K562 (cell line): ENCODE measurements at regions not wholly inside any gene's neighbourhood (a gene's known extent, or its start where the extent isn't known, plus 50 kb on each side); places are given as distances from the start of the nearest gene placed in this dataset.

Experiments used
- CTCFL ChIP-seq: IDR thresholded peaks from 2 replicates; pipeline ENCODE4 v1.6.1; 2011; ENCODE audit warnings: borderline replicate concordance, low read depth, mild to moderate bottlenecking, moderate library complexity, low read length; ENCODE audit not compliant: insufficient read depth, poor library complexity, severe bottlenecking
- FOXP4 ChIP-seq: sonication (generic); formaldehyde crosslinking; IDR thresholded peaks from 2 replicates; pipeline ENCODE4 v1.8.0; 2022; ENCODE audit warnings: mild to moderate bottlenecking, missing genetic modification reagents, borderline replicate concordance
- POLR2A ChIP-seq: fragments of 450-650 bp; conservative IDR thresholded peaks from 2 replicates; pipeline ENCODE4 v1.6.1; 2016
- POLR2AphosphoS5 ChIP-seq: IDR thresholded peaks from 2 replicates; pipeline ENCODE4 v1.6.1; 2011; ENCODE audit warnings: mild to moderate bottlenecking, low read depth, low read length, moderate library complexity; ENCODE audit not compliant: control insufficient read depth, insufficient read depth
- SIN3A ChIP-seq, 2 experiments: fragments of 150-350 bp in 1 of 2; IDR thresholded peaks; 2 replicates each; pipeline ENCODE4 v1.6.1; 2011 to 2016; ENCODE audit warnings: borderline replicate concordance in 2 of 2, low read depth in 2 of 2, low read length in 2 of 2, mild to moderate bottlenecking in 2 of 2, moderate library complexity in 2 of 2; ENCODE audit not compliant: control insufficient read depth in 1 of 2
- SMC3 ChIP-seq: conservative IDR thresholded peaks from 2 replicates; pipeline ENCODE4 v1.6.1; 2011; ENCODE audit warnings: low read depth, low read length, improper control_type of control experiment; ENCODE audit not compliant: insufficient read depth
- ZBTB33 ChIP-seq: sonication (generic); formaldehyde crosslinking; IDR thresholded peaks from 2 replicates; pipeline ENCODE4 v1.8.1; 2023; ENCODE audit warnings: mild to moderate bottlenecking, missing genetic modification reagents
- ZNF232 ChIP-seq: sonication (generic); formaldehyde crosslinking; IDR thresholded peaks from 2 replicates; pipeline ENCODE4 v1.8.0; 2022; ENCODE audit warnings: mild to moderate bottlenecking, missing genetic modification reagents

- TF ChIP-seq ZNF232 (CRISPR knock-in tag), result no peak
- no peak for TF ChIP-seq SMC3
- TF ChIP-seq POLR2A, result no peak
- no peak for TF ChIP-seq FOXP4 (CRISPR knock-in tag)
- no peak for TF ChIP-seq ZBTB33
- TF ChIP-seq SIN3A (IDR thresholded peaks at IDR 0.05; ENCODE audit: borderline replicate concordance in 2 of 2, control insufficient read depth in 1 of 2, low read depth in 2 of 2, low read length in 2 of 2), result no peak
- TF ChIP-seq POLR2AphosphoS5, result no peak
- TF ChIP-seq CTCFL, result no peak
Measured at GRCh38 chr11:23974051-23974450, 522.8 kb upstream of the LUZP2 start.
